Stimulated activated naive CD8-positive, alpha-beta T cell treated with anti-CD3 and anti-CD28 coated beads, Interleukin-15, amount 100 ng/mL, for 72 hours (primary cell): ENCODE measurements at regions not wholly inside any gene's neighbourhood (a gene's known extent, or its start where the extent isn't known, plus 50 kb on each side); places are given as distances from the start of the nearest gene placed in this dataset.

ENCODE experiments used
- ATAC-seq: fragments of 150-1000 bp; cut with Tn5 transposase; 2 replicates; pipeline ENCODE4 v1.10.0; 2021; ENCODE audit warnings: mild to moderate bottlenecking, moderate library complexity
- DNase-seq, 2 donors: peaks; one replicate each; pipeline ENCODE4 v3.0.0; 2021 to 2022
- H3K27ac Mint-ChIP-seq, 2 donors: one replicate each; pipeline ENCODE4 v1.8.0; 2022; ENCODE audit warnings: mild to moderate bottlenecking in 2 of 2, mixed read lengths in 2 of 2, moderate library complexity in 2 of 2
- H3K27me3 Mint-ChIP-seq: one replicate; pipeline ENCODE4 v1.8.0; 2022; ENCODE audit warnings: mixed read lengths
- H3K4me1 Mint-ChIP-seq: one replicate; pipeline ENCODE4 v1.8.0; 2022; ENCODE audit warnings: mild to moderate bottlenecking, mixed read lengths
- H3K4me3 Mint-ChIP-seq, 2 donors: one replicate each; pipeline ENCODE4 v1.8.0; 2022; ENCODE audit warnings: mild to moderate bottlenecking in 2 of 2, mixed read lengths in 2 of 2, moderate library complexity in 1 of 2
- H3K9me3 Mint-ChIP-seq, 2 donors: one replicate each; pipeline ENCODE4 v1.8.0; 2022; ENCODE audit warnings: mixed read lengths in 2 of 2

- Mint-ChIP-seq H3K27me3 (peaks cover under 1% of the 10 kb centered on the region), H3K9me3 (peaks cover 18 to 21% of the 10 kb centered on the region in 2 donors), H3K4me1 (no peaks in the 10 kb centered on the region), H3K4me3 (no peak overlapping the region), H3K27ac (no peak overlapping the region)
- ATAC-seq (no peak), DNase-seq (no peak)
Observed at GRCh38 chr3:16658004-16658924, 53.0 kb upstream of the DAZL start.

DNA sequence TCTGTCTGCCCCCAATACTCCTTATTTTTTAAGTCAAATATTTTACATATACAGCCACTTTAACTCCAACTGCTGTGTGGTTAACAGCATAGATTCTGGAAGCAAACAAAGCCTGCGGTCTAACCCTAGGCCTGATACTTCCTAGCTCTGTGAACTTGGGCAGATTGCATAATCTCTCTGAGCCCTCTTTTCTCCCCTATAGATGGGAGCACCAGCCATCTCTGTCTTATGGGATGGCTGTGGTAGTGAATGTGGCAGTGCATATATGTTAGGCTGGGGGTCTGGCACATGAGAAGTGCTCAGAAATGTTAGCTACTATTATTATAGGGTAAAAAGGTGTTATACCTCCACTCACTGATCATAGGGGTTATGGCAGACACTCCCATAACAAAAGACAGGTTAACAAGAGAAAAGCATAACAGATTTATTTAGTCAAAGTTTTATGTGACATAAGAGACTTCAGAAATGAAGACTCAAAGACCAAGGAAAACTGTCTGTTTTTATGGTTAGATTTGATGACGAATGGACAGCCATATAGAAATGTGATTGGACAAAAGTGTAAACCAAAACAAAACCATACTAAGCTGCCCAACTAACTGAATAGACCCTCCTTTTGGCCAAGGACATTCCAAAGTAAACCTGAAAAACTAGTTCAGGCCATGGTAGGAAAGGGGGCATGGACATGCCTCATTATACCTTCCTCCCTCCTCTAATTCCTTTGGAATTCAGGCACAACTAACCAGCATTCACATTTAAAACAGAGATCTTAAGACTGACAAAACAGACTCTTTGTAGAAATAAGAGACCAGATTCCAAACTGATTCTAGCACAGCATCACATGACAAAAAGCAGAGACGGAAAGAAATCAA lies 53.9 kb upstream of the DAZL start:
- Mint-ChIP-seq H3K9me3 (peaks cover 18 to 21% of the 10 kb centered on the region in 2 donors), H3K27ac (no peak overlapping the region), H3K4me1 (no peaks in the 10 kb centered on the region), H3K4me3 (no peak overlapping the region), H3K27me3 (peaks cover 8% of the 10 kb centered on the region)
- DNase-seq (no peak), ATAC-seq (no peak)

DNA sequence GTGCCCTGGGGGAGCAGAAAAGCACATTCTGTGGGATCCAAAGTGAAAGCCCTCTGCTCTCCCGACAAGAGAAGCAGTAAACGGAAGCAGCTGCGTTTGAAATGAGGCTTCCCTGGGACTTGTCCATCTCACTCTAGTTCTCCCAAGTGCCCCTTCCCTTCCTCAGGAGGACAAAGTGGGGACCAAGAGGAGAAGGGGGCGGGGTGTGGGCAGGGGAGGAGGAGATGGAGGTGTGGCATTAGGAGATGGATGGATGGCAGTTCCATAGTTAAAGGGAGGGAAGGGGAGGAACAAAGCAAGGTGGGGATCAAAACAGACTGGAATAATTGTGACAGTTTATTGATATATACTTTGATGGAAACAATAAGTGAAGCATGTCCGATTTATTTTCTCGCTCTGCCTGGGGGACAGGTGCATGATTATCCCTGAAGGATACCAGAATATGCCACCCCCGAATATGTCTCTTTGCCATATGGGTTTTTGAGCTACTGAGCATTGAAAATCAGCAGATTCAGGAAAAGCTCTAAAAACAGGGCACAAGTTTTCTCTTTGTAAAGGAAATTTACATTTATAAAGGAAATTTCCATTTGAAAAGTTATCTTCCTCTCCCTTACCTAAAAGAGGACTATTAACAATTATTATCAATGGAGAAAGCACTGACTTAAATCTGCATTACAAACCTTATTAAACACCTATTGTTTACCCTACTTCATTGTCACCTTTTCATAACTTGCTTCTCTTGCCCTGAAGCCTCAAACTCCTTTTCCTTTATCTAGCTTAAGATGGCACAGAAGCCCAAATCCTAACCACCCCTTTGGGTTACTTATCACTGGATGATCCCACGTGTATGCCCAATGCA lies 58.9 kb upstream of the DAZL start:
- H3K27me3 Mint-ChIP-seq: peaks cover 15% of the 10 kb centered on the region
- no peak overlapping the region for H3K27ac Mint-ChIP-seq
- peaks cover 18 to 21% of the 10 kb centered on the region in 2 donors for H3K9me3 Mint-ChIP-seq
- no peaks in the 10 kb centered on the region for H3K4me1 Mint-ChIP-seq
- H3K4me3 Mint-ChIP-seq: no peak overlapping the region
- DNase-seq (no peak), ATAC-seq (no peak)

DNA sequence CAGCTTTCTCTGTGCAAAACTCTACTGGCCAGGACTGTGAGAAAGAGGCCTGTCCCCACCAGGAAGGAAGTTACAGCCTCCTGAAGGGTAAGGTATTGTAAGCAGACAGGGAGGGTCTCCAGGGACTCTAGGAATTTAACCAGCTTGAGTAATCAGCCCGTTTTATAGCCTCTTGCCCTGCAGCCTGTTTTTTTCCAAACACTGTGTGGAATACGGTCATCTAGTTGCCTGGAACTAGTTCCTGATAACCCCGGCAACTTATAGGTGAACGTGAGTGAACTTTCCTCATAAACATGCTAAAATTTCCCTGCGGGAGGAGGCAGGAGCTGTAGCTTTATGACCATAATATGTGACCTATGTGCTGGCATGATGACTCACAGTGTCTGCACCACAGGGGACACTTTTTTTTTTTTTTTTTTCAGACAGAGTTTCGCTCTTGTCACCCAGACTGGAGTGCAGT lies 60.1 kb upstream of the DAZL start:
- ATAC-seq (no peak), DNase-seq (no peak)
- Mint-ChIP-seq H3K27me3 (peaks cover 15% of the 10 kb centered on the region), H3K4me3 (no peak overlapping the region), H3K9me3 (peaks cover 17 to 19% of the 10 kb centered on the region in 2 donors), H3K27ac (no peak overlapping the region), H3K4me1 (no peaks in the 10 kb centered on the region)

DNA sequence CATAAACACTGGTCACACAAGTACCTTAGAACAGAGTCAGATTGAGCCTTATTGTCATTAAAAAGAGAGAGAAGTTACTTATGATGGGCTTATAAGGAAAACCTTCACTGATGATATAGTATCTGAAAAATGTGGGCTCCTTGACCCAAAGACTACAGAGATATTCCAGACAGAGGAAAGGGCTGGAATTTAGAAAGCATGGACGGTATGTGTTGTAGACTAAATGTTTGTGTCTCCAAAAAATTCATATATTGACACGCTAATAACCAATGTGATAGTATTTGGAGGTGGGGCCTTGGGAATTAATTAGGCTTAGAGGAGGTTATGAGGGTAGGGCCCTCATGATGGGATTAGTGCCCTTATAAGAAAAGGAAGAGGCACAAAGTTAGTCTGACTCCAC lies 61.0 kb upstream of the DAZL start:
- ATAC-seq: no peak

GRCh38 chr3:16667633-16668032 lies 62.4 kb upstream of the DAZL start:
- H3K4me1 Mint-ChIP-seq: no peaks in the 10 kb centered on the region
- no peak overlapping the region for H3K4me3 Mint-ChIP-seq
- H3K9me3 Mint-ChIP-seq: no peaks in the 10 kb centered on the region
- ATAC-seq (no peak), DNase-seq (no peak)
- H3K27ac Mint-ChIP-seq: peak overlapping the region in 1 of 2 donors; percentile 55
- peaks cover 15% of the 10 kb centered on the region for H3K27me3 Mint-ChIP-seq

More for the DNA sequence above, 61.0 kb upstream of the DAZL start:
- Mint-ChIP-seq H3K4me1 (no peaks in the 10 kb centered on the region), H3K27ac (no peak overlapping the region), H3K9me3 (peaks cover 8 to 10% of the 10 kb centered on the region in 2 donors), H3K4me3 (no peak overlapping the region), H3K27me3 (peaks cover 15% of the 10 kb centered on the region)
- no peak for DNase-seq

DNA sequence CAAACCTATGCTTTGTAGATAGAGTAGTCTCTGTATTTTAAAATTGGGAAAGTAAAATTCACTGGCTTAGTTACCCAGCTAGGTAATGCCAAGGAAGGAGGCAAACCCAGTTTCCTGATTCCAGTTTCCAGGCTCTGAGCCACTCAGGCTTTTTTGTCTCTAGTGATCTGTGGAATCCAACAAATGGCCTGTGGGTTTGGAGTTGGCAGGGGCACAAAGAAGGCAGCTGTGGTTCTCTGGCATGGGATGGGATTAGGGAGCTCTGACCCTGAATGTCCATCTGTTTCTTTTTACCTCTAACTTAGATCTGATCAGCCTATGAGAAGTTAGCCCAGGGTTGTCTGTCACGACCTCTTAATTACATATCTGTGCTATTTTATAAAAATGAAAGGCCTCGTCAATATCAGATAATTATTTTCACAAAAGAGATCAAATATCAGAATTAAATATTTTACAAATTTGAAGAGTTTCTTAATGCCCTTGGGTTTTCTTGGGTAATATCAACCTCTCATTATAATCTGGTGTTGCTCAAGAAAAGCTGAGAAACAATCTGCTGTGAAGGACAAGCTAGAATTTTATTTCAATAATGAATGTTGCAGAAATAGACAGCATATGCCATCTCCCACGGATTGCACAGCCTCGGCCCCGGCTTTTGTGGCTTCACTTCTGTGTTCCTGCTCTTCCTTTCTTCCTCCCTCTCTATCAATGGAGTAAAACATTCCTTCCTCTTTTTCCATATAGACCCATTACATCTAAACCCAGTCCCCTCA lies 63.7 kb upstream of the DAZL start:
- DNase-seq: no peak
- Mint-ChIP-seq H3K27ac (no peak overlapping the region), H3K4me3 (no peak overlapping the region), H3K27me3 (peaks cover 7% of the 10 kb centered on the region), H3K4me1 (no peaks in the 10 kb centered on the region), H3K9me3 (no peaks in the 10 kb centered on the region)
- no peak for ATAC-seq

DNA sequence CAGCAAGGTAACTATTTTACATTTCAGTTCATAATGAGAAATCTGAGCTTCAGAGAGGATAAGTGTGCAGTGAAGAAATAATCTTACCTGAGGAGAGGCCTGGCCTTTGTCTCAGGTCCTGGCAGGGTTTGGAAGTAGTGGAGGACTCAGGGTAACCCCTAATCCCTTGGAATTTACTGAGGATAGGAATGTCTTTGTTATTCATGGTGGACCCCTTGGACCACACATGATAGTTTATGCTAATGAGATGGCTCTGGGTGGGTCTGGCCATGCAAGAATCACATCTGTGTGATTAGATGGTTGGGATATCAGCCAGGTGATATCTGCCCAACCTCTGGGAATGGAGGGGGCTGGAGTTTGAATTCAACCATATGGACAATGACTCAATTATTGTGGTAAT lies 65.0 kb upstream of the DAZL start:
- no peaks in the 10 kb centered on the region for H3K9me3 Mint-ChIP-seq
- no peak overlapping the region for H3K27ac Mint-ChIP-seq
- no peak overlapping the region for H3K4me3 Mint-ChIP-seq
- DNase-seq (no peak), ATAC-seq (no peak)
- H3K4me1 Mint-ChIP-seq: no peaks in the 10 kb centered on the region
- H3K27me3 Mint-ChIP-seq: no peaks in the 10 kb centered on the region

GRCh38 chr3:16671690-16672089 lies 66.5 kb upstream of the DAZL start:
- Mint-ChIP-seq H3K27ac (peak overlapping the region in 1 of 2 donors; percentile 79), H3K4me3 (no peak overlapping the region), H3K9me3 (peaks cover 0 to 11% of the 10 kb centered on the region in 2 donors), H3K27me3 (no peaks in the 10 kb centered on the region), H3K4me1 (no peaks in the 10 kb centered on the region)
- DNase-seq: no peak
- ATAC-seq: no peak

DNA sequence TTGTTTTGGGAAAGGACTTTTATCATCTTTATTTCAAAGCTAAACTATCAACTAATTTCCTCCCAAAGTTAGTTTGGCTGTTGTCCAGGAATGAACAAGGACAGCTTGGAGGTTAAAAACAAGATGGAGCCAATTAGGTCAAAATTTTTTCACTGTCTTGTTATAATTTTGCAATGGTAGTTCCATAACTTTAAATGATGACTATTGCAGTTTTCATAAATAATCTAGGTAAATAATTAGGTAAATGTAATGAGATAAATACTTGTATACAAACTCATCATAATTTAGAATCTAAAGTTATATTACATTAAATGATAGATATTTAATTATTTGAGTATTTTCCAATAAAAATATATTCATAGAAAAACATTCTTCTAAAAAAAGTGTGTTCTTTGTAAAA lies 68.3 kb upstream of the DAZL start:
- H3K27ac Mint-ChIP-seq: no peak overlapping the region
- no peak overlapping the region for H3K4me3 Mint-ChIP-seq
- ATAC-seq (no peak), DNase-seq (no peak)
- no peaks in the 10 kb centered on the region for H3K27me3 Mint-ChIP-seq
- peaks cover 7 to 21% of the 10 kb centered on the region in 2 donors for H3K9me3 Mint-ChIP-seq
- H3K4me1 Mint-ChIP-seq: no peaks in the 10 kb centered on the region

GRCh38 chr3:16675805-16676204 lies 70.6 kb upstream of the DAZL start:
- no peak overlapping the region for H3K4me3 Mint-ChIP-seq
- H3K9me3 Mint-ChIP-seq: peaks cover 7 to 21% of the 10 kb centered on the region in 2 donors
- ATAC-seq: no peak
- no peak overlapping the region for H3K27ac Mint-ChIP-seq
- no peaks in the 10 kb centered on the region for H3K4me1 Mint-ChIP-seq
- DNase-seq: no peak
- no peaks in the 10 kb centered on the region for H3K27me3 Mint-ChIP-seq

DNA sequence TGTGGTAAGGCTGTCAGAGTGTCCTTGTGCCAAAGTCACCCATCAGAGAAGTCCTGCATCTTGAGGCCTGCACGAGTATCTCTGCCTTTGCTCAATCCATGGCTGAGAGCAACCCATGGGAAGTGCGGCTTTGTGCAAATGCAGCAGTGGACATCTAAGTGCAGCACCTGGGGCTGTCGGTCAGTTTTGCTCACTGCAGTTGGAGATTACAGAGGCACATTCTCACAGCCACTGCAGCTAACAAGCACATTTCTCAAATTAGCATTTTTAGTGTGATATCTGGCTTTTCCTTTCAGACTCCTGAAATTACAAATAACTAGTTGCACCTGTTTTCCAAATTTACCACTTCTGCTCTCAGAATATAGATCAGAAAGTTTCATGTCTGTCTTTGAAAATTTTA lies 81.5 kb upstream of the DAZL start:
- DNase-seq: no peak
- Mint-ChIP-seq H3K9me3 (peaks cover 0 to 6% of the 10 kb centered on the region in 2 donors), H3K4me3 (no peak overlapping the region), H3K4me1 (no peaks in the 10 kb centered on the region), H3K27ac (no peak overlapping the region), H3K27me3 (no peaks in the 10 kb centered on the region)
- no peak for ATAC-seq

GRCh38 chr3:16687221-16687620 lies 82.0 kb upstream of the DAZL start:
- Mint-ChIP-seq H3K4me1 (no peaks in the 10 kb centered on the region), H3K27me3 (no peaks in the 10 kb centered on the region), H3K4me3 (no peak overlapping the region), H3K27ac (no peak overlapping the region), H3K9me3 (peaks cover 0 to 6% of the 10 kb centered on the region in 2 donors)
- DNase-seq (no peak), ATAC-seq (no peak)

- H3K4me1 Mint-ChIP-seq: no peaks in the 10 kb centered on the region
- no peaks in the 10 kb centered on the region for H3K27me3 Mint-ChIP-seq
- H3K9me3 Mint-ChIP-seq: no peaks in the 10 kb centered on the region
- H3K4me3 Mint-ChIP-seq: no peak overlapping the region
- DNase-seq: no peak
- no peak overlapping the region for H3K27ac Mint-ChIP-seq
- no peak for ATAC-seq
Observed at GRCh38 chr3:16692486-16693344, 87.5 kb upstream of the DAZL start.
